HG02642 (cell line): ENCODE measurements at regions not wholly inside any gene's neighbourhood (a gene's known extent, or its start where the extent isn't known, plus 50 kb on each side); places are given as distances from the start of the nearest gene placed in this dataset.

ENCODE experiments used
- ATAC-seq: cut with Tn5 transposase; IDR thresholded peaks from one replicate; pipeline ENCODE4 v1.9.1; 2021; ENCODE audit warnings: mild to moderate bottlenecking; ENCODE audit not compliant: unreplicated experiment, poor library complexity

DNA sequence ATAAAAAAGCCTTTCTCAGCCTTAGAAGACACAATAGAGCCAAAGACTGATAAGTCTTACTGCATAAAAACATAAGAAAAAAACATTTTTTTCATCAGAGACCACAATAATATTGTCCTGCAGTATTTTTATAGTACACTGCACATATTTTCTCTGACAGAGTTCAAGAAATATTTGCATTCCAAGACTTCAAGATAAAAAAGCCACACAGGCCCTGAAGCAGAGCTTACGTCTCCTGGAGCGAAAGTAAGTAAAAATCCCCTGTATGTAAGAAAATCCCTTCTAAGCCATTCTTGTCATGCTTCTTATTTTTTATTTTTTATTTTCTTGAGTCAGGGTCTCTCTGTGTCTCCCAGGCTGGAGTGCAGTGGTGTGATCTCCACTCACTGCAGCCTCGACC is 755.9 kb downstream of the LIG4 start:
- no peak for ATAC-seq

GRCh38 chr13:107458269-107458668 is 757.1 kb downstream of the LIG4 start:
- no peak for ATAC-seq

- ATAC-seq, result no peak
Observed at GRCh38 chr13:107457686-107458085, 757.6 kb downstream of the LIG4 start.

DNA sequence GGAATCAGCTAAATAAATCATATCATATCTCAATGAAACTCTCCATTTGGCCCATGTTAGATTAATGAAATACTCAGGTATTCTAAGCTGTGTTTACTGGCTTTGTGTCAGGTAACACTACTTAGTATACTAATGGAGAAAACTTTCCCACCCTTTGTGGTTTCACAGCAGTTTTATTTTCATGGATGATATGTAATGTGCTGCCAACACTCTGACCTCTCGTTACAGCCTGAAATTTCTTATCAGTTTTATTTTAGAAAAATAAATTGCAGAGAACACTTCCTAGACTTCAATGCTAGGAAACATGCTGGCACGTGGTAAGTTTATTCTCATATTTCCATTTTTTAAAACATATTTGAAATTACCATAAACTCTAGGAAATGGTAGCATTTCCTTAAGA is 758.9 kb downstream of the LIG4 start:
- no peak for ATAC-seq

GRCh38 chr13:107452833-107453232 is 762.5 kb downstream of the LIG4 start:
- no peak for ATAC-seq

GRCh38 chr13:107450931-107451330 is 764.4 kb downstream of the LIG4 start:
- ATAC-seq, result no peak

- no peak for ATAC-seq
Observed at GRCh38 chr13:107450431-107450830, 764.9 kb downstream of the LIG4 start.

GRCh38 chr13:107447591-107447990 is 767.7 kb downstream of the LIG4 start:
- no peak for ATAC-seq

DNA sequence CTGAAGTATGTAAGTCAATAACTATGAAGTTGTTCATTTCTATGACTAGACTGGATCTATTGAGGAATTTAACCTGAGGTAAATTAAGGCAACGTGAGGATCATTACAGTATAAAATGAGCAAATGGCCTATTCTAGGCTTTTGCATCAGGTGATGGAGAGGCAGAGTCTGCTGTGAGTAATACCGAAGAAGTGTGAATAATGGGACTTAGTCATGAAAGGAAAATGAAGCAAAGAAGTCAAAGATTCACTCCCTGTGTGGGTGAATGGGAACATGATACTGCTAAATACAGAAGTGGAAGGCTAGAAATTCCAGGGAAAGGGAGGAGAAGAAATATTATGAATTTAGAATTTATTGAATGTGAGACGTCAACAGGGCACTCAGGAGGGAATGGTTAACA is 774.1 kb downstream of the LIG4 start:
- ATAC-seq, result no peak

GRCh38 chr13:107438251-107438650 is 777.1 kb downstream of the LIG4 start:
- no peak for ATAC-seq

DNA sequence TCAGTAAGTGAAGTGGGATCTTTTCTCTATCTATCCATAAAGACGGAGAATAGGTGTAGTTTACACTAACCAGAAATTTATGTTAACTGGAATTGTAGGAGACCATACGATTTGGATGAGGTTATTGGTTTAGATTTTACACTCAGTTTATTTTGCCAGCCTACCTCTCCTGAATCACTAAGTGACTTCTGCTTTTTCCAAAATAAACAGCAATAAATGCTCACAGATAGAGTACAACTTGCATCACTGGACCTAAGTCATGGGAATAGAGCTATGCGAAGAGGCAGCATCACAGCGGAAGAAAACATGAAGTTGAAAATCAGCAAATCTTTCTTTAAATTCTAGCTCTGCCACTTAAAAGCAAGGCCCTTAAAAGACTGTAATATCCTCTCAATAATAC is 781.0 kb downstream of the LIG4 start:
- no peak for ATAC-seq

DNA sequence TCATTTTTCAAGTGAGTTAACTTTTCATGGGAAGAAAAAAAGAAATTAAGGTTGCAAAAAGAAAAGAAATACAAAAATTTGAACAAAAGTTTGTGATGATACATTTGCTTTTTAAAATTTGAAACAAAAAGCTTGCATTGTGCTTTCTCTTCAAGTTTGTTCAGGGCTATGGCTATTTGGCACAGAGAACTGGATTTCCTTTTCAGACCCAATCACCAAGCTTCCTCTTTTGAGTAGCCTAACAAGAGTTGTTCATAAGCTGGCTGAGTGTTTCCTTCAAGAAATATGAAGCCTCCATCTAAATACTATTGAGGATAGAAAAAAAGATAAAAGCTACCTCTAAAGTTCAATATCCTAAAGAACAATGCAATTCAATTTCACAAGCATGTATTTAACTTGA is 787.8 kb downstream of the LIG4 start:
- ATAC-seq, result no peak

- no peak for ATAC-seq
Observed at GRCh38 chr13:107422421-107422820, 792.9 kb downstream of the LIG4 start.

- ATAC-seq, result no peak
Observed at GRCh38 chr13:107421951-107422350, 793.4 kb downstream of the LIG4 start.

DNA sequence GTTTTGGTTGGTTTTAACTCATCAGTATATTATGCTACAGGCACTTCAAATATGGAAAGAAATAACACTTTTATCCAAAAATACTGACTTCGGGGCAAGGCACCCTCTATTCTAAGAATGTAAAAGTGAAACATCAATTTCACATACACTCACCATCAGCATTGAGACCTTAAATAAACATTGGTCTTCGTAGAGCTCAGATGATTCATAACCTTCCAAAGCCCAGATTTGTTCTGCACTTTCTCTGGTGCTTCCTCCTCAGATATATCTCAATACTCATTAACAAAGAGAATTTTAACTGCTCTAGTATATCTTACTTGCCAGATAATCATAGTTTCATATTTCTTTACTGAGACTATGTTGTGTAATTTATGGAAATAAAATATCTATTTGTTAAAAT is 794.3 kb downstream of the LIG4 start:
- no peak for ATAC-seq

DNA sequence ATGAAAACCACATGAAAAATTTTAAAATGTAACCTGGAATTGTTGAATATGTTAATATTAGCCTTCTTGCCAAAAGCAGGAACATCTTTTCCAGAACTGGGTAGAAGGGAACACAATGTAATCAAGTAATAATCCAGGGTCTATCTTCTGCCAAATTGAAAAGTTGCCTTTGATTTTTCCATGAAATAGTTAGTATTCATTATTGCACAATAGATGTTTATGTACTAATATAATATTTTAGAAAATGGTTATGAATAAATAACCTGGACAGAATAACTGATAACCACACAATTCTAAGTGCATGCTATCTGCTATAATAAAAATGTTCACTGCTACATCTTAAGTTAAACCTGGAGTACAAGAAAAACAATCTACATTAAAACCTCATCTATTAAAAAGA is 802.3 kb downstream of the LIG4 start:
- ATAC-seq, result no peak

DNA sequence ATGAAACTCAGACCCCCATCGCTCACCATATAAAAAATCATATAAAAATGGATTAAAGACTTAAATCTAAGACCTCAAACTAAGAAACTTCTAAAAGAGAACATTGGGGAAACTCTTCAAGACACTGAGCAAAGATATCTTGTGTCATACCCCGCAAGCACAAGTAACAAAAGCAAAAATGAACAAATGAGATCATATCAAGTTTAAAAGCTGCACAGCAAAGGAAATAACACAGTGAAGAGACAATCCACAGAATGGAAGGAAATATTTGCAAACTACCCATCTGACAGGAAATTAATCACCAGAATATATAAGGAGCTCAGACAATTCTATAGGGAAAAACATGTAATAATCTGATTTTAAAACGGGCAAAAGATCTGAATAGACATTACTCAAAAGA is 808.3 kb downstream of the LIG4 start:
- no peak for ATAC-seq

DNA sequence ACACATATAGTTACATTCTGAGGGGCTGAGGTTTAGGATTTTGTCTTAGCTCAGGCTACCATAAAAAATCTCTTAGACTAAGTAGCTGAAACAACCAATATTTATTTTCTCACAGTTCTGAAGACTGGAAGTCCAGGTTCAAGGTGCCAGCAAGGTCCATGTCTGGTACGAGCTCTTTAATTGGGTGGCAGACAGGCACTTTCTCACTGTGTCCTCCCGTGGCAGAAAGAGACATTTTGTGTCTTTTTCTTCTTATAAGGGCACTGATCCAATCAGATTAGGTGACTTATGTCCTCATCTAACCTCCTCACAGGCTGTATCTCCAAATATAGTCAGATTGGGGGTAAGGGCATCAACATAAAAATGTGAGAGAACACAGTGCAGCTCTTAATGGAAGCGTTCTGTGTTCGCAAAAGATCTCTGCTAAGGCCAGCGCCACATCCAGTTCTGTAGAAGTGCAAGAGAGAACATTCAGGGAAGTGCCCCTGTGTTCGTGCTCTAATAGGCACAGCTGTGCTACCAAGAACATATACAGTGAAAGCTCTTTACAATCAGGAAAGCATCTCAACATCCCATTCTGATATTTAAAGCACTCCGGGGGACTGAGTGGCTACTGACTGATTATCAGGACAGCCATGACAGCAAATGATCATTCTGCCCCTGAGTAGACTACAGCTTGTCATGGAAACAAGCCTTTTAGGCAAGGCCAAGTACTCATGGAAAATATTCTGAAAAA is 819.2 kb downstream of the LIG4 start:
- no peak for ATAC-seq

GRCh38 chr13:107392205-107392604 is 823.1 kb downstream of the LIG4 start:
- no peak for ATAC-seq

GRCh38 chr13:107387525-107387924 is 819.6 kb upstream of the ARGLU1 start:
- no peak for ATAC-seq

GRCh38 chr13:107379407-107380155 is 811.6 kb upstream of the ARGLU1 start:
- ATAC-seq, result no peak
